ENCODE measurements at regions not wholly inside any gene's neighbourhood (a gene's known extent, or its start where the extent isn't known, plus 50 kb on each side); places are given as distances from the start of the nearest gene placed in this dataset.
"Not testable (repeated sequence)": the region's sequence is repeated elsewhere in the genome, so short reads cannot be mapped to it uniquely, and the experiment has no call there.

DNA sequence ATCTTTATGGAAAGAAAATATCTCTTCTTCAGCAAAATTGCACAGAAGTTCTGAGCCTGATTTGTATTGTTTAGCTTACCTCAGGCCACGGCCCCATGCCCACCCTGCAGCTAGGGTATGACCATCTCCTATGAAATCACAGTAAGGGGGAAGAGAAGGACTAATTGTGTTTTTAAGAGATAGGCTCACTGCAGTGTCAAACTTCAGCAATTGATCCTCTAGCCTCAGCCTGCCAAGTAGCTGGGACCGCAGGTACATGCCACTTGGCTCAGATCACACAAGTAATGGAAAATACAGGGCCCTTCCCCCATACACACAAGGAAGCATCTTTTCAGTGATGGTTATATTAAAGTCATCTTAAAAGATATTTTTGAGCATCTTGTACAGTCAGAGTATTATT lies 60.0 kb downstream of the DMAC1 start:
- no peak for DNase-seq

DNA sequence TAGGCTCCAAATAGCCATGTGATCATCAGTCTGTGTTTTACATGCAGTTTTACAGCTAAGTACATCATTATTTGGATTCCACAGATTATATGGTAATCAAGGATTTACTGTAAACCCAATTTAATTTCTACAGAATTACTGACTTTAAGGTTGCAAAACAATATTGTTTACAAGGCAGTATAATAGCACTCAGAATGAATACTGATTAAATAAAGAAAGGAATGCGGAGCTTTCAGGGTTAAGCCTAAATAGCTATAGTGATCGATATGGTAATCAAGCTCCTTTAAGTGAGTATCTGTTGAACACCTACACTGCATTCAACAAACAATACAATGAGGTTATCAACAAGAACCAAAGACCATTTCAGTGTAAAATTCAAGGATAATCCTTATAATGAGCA lies 64.3 kb downstream of the DMAC1 start:
- no peak for DNase-seq

DNA sequence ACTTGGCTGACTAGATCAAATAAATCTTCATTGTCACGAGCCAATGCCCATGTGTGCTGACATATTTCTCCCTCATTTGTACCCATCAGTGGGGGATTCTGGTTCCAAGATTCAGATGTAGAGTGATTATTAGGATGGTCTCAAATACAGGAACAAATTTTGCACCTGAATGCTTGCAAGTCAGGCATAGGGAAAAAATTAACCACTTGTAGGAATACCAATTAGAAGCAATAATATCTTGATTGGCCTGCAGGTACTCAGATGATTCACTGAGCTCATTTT lies 69.5 kb downstream of the DMAC1 start:
- no peak for DNase-seq

DNA sequence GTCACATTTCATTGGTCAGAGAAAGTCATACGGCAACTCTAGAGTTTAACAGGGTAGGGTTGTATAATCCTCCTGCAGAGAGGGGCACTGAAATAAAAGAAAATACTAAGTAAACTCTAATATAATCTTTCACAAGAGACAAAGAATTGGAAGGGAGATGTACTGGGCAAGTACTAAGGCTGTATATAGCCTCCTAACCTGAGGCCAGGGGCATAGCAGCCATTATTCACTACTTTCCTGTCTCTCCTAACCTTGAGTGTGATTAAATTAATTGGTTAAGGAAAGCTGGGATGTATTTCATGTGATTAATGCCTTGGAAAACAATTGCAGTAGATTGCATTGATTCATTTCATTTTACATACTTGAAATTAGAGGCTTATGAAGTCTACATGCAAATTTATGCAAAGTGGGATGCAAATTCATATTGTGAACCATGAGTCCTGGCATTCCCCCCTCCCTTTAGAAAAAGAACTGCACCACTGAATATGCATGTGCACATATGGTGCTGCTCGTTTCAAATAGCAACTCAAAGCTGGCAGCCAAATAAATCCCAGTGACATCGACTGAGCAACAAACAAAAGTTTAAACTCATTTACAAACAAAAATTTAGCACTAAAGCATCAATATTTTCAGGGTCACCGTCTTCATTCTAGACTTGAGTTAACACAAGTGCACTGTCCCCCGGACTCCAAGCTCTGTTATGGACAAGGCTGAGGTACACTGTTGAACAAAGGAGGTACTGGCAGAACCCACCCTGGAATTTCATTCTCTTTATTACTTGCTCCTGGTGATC lies 70.0 kb downstream of the DMAC1 start:
- no peak for DNase-seq

DNA sequence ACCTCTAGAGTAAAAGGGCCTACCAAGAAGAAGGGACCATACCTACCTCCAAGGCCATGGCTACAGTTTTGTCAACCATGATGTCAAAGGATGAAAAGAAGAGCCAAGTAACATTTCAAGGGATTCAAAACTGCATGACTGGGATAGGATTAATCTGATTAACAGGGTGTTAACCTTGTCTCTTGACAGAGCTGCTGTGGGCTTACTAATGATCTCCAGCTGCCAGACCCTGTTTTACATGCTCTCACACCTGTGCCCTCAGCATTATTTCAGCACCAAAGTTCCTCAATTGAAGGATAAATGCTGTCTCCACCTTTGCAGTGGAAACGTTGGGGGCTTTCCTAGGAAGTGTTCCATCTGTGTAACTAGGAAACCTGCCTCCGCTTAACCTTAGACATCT lies 78.3 kb downstream of the DMAC1 start:
- no peak for DNase-seq

DNA sequence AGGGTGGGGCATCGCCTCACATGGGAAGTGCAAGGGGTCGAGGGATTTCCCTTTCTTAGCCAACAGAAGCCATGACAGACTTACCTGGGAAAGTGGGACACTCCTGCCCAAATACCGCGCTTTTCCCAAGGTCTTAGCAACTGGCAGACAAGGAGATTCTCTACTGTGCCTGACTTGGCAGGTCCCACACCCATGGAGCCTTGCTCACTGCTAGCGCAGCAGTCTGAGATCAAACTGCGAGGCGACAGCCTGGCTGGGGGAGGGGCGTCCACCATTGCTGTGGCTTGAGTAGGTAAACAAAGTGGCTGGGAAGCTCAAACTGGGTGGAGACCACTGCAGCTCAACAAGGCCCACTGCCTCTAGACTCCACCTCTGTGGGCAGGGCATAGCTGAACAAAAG lies 86.5 kb downstream of the DMAC1 start:
- not testable (repeated sequence) for DNase-seq

DNA sequence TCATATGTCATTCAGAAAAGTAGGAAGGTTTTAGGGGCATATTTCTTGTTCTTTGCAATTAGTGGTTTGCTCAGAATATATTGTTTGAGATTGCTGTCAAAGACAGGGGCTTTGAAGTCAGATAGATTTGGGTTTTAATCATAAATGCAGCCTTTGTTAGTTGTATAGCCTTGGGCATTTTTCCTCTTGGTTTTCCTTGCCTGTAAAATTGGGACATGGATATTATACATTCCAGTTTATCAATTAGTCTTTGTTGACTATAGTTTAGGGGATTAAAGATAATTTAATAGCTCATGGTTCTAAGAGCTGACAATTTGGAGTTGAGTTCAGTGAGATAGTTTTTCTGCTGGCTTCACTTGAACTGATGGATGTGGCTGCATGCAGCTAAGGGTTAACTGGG lies 88.9 kb downstream of the DMAC1 start:
- DNase-seq = no peak

DNA sequence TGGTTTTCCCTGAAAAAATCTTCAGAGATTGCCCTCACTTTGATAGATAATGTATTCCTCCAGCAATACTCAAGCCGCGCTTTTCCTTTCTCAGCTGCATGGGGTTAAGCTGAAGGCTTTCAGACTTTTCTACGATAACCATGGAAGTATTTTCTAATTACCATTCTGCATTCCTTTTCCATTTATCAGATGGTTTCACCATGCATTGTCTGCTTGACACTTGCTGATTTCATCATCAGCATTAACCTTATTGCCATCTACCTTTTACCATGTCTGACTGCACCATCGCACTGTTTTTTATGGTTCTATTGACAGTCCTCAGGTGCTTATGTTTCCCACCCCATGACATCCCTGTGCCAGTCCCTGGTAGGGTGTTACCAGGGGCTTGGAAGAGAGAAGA lies 91.6 kb downstream of the DMAC1 start:
- DNase-seq = no peak

DNA sequence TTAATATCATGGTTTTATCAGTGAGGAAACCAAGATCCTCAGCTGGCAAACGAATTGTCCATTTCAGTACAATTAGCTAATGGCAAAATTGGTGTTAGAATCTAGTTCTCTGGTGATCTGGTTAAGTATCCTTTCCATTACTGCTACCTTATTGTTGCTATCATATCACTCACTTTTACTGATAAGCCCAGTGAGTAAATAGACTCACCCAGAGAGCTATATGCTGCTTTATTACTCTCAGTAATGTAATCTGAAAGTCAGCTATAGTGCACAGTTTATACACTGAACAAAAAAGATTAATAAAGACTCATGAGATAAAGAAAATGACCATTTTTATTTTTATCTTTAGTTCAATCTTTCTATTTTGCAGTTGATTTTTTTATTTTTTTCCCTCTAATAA lies 95.0 kb downstream of the DMAC1 start:
- DNase-seq = no peak

DNA sequence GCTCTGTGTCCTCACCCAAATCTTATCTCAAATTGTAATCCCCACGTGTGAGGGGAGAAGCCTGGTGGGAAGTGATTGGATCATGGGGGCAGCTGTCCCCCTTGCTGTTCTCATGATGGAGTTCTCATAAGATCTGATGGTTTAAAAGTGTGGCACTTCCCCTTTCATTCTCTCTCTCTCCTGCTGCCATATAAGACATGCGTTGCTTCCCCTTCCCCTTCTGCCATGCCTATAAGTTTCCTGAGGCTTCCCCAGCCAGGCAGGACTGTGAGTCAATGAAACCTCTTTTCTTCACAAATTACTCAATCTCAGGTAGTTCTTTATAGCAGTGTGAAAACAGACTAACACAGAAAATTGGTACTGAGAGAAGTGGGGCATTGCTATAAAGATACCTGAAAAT lies 107.7 kb downstream of the DMAC1 start:
- DNase-seq = no peak

DNA sequence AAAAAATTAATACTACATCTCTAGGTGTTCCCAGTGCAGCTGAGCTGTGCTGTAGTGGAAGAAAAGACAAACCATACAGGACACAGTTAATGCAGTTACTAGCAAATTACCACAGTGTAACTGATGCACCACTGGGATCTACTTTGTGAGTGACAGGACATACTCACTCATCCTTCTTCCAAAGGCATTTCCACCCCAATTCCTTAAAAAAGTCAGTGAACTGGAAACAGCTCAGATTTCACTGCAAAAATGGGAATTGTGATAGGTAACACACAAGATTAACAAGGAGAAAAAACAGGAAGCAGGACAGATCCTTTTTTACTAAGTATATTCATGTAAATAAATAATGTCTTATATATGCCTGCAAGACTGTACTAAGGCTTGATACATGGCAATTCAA lies 109.6 kb downstream of the DMAC1 start:
- DNase-seq = no peak

DNA sequence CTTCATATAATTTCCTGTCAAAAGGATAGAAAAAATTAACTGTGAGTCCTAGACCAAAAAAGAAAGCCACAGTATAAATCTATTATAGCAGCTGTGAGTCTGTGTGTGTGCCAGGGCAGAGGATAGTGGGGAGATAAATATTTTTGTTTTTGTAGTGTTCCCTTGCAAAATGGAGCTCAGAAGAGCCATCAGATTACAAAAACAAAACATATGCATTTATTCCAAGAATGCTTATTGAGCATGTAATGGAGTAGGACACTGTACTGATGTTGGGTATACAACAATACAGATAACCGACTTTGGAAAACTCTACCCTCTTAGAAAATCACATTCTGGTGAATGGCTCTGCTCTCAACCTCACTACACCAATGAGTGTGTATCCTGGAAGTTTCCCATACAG lies 111.0 kb downstream of the DMAC1 start:
- DNase-seq = no peak

DNA sequence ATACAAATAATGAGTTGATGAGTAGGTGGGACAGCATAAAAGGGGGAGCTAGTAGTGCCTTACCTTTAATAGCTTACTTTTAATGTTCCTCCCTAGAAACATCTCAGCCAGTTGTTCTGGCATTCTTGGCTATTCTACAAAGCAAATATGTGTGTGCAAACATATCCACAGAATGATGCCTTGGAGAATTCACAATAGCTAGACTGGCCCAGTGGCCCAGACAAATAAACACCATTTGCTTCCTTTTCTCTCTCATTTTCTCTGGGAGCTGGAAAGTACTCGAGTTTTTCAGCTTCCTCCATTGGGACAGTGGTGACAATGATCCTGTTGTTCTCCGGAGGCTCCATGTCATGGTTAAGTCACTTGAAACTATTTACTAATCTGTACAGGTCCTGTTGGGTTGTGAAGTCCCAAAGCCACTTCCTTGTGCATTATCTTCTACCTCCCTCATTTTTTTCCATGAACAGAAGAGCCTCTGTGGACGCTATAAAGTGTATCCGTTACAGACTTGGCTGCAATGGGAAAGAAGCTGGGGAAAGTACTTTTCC lies 122.9 kb downstream of the DMAC1 start:
- no peak for DNase-seq

DNA sequence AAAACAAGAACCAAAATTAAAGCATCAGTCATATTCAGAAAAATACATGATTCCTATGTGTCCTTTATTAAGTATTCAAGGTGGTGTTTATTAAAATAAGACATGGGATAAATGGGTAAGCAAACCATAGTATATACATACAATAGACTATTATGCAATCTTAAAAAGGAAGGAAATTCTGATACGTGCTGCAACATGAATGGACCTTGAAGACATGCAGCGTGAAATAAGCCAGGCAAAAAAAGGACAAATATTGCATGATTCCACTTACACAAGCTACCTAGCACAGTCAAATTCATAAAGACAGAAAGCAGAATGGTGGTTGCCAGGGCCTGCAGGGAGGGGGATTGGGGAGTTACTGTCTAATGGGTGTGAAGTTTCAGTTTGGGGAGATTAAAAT lies 127.7 kb downstream of the DMAC1 start:
- no peak for DNase-seq

DNA sequence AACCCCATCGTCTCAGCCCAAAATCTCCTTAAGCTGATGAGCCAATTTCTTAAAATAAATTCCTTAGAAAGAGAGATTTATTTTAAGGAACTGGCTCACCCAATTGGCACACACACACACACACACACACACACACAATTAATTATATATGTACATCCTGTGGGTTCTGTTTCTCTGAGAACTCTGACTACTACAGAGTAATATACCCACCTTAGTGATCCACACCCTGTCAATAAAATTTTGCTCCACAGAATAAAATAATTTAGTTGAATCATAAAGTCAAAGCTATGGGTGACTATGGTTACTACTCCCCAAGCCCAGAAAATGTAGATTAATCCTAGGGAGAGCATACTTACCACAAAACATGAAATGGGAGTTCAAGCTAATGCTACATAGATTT lies 131.0 kb downstream of the DMAC1 start:
- DNase-seq = no peak

DNA sequence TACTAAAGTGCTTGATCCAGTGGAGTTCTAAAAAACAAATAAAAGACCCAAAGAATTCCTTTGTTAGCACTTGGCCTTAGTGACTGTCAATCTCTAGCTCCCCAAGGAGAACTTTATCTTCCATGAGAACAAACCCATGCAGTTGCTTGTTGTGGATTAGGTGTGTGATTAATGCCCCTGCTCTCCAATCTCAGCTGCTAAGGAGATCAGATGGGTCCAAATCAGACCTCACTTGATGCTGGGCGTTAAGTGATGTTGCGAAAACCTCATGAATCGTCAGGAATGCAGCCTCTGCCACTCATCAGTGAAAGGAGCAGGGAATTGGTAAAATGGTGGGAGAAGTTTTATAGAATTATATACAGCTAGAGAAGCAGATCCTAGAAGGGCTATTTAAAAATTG lies 133.7 kb downstream of the DMAC1 start:
- no peak for DNase-seq

DNA sequence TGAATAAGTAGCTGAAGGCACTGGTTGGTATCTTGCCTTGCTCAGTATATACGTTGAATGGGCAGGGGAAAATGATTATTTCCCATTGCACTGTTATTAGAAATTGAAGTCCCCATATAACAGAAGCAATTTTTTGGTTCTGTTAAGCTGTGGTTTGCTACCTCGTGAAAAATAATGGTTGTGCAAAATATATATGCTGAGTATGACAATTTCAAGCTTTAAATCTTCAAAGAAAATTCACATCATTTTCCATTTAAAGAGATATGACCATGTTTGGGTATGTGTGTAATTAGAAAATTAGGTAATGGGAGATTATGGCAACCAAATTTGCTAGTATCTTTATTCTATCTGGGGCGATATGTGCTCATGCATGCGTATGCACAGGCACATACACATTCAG lies 139.8 kb downstream of the DMAC1 start:
- DNase-seq = no peak

DNA sequence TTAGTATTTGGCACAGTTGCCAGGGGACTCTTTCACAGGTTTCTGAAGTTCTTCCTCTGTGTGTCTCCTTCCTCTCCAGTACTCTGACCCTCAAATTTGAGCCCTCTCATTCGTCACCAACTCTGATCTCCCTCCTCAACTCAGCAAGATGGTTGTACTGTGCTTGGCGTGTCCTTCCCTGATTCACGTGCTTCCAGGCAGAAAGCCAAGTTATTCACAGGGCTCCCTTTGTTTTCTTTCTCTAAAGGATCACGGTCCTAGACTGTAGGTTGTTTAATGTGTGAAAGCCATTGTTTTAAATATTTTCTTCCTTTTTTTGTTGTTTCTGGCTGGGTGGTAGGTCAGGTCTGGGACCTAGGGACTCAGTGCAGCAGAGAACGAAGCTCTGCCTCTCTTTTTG lies 142.9 kb downstream of the DMAC1 start:
- DNase-seq = no peak

DNA sequence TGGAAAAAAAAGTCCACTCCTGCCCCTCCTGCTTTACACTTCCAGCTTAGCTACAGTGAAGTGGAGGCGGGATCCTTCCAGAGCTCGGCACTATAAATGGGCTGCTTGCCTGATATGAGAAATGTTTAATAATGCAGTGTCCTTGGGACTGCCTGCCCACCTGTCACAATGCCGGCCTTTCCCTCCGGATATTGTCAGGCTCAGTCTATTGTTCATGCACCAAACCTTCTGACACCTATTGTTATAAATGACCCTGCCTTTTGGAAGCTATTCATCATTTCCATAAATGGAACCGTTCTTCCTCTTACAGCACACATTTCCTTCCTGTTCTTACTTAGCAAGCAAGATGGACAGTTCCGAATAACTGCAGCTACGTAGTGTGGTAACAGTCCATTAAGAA lies 146.3 kb downstream of the DMAC1 start:
- DNase-seq = no peak

DNA sequence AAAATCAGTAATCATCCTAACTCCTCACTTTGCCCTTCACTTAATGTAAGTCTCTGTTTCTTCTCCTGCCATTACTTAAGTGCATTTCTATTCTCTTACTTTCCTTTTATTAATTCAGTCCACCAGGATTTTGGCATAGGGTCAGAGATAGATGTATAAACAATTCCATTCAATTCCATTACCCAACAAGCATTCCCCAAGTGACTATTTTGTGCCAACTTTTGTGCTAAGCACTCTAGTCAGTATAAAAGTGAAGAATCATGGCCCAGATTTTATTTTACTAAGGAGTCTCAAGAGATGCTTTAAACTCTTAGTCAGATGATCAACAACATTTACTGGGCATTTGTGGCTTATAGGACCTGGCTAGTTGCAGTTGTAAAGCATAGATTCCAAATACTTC lies 159.3 kb downstream of the DMAC1 start:
- DNase-seq = no peak

DNA sequence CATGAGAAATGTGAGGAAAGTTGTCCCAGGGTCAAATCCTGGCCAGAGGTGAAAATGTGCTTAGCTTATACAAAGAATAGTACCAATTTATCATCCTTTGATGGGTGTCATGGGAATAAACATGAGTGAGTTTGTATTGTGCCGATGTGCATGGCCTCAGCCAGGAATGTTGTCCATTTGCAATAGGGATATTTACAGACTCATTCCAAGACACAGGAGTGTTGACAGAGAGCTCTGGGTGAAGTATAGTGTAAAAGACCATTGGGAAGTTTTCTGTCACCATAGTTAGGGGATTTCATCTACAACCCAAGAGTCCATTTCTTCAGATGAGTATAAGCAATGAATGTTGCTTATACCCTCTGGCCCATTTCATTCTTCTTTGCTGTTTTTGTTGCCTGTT lies 160.1 kb downstream of the DMAC1 start:
- no peak for DNase-seq

DNA sequence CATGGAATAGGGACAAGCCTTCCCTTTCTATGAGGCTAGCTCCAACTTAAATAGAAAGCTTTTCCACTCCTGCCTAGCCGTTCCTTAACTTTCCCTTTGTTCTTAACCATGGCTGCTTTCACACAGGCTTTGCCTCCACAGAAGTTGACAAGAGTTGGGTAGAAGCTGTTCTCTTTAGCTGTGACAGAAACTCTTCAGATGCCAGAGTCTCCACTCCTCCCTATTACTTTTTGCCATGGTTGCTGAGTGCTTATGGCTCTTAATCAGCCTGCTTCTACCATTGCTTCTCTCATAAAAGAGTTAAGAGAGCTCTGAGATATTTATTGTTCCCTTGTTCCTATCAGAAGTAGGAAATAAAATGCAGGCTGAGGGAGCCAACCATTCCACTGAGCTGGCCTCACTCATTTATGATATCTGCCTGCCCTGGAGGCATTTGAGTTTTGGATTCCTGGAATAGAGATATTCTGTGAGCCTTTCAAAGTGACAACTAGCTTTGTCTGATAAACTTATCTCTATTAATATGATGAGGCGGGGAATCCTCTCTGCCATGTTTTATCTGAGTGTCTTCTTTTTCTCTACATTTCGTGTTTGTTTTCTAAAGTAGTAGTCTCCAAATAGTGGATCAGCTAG lies 162.6 kb downstream of the DMAC1 start:
- DNase-seq = no peak

DNA sequence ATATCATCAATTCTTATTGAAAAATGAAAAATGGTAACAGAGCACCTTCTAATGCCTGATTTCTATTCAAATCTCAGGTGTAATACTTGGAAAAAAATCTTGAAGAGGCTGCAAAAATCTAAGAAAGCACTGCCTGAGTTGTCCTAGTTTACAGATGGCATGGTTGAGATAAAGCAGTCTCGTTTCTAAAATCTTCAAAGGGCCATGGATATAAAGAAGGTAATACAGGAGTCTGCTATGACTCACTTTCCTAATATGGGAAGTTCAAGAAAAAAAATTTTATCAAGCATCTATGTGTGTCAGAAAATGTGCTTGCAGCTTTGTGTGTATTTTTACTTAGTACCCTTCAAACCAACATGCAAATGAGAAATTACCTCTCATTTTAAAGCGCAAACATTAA lies 163.3 kb downstream of the DMAC1 start:
- DNase-seq = no peak

DNA sequence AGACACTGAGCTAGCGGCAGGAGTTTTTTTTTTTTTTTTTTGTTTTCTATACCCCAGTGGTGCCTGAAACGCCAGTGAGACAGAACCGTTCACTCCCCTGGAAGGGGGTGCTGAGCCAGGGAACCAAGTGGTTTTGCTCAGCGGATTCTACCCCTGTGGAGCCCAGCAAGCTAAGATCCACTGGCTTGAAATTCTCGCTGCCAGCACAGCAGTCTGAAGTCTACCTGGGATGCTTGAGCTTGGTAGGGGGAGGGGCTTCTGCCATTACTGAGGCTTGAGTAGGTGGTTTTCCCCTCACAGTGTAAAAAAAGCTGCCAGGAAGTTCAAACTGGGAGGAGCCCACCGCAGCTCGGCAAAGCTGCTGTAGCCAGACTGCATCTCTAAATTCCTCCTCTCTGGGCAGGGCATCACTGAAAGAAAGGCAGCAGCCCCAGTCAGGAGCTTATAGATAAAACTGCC lies 173.0 kb downstream of the DMAC1 start:
- DNase-seq = peak; percentile 79

DNA sequence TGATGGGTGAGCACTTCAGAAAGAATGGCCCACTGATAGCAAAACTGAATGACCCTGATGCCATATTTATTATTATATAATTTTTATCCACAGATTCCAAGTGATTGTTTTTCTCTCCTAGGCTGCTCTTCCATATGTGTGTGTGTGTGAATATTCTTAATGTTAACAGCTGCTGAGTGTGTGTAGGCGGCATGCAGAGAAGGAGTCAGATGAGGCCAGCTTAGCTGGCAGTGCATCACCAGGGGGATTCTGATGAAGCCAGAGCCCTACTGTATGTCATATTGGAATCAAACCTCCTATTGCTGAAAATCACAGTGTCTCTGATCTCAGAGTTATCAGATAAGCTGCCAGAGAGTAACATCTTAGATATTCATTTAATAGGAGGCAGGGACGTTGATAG lies 177.1 kb downstream of the DMAC1 start:
- no peak for DNase-seq

Data from CD4-positive, alpha-beta T cell treated with Interleukin-10 for 1 hour (primary cell).